WTC11 (cell line): ENCODE measurements at regions not wholly inside any gene's neighbourhood (a gene's known extent, or its start where the extent isn't known, plus 50 kb on each side); places are given as distances from the start of the nearest gene placed in this dataset.

Experiments used
- ATAC-seq: fragments of 200-7000 bp; cut with Tn5 transposase; 2 replicates; pipeline ENCODE4 v1.10.0; 2021; ENCODE audit warnings: mild to moderate bottlenecking, moderate library complexity
- CTCF ChIA-PET: fragments of 300-600 bp; sonication (Branson Sonifier 250); formaldehyde crosslinking; loops from one replicate; lab custom pipeline; 2021; ENCODE audit warnings: antibody characterized with exemption; lab: Charles Lee
- POLR2A ChIA-PET: fragments of 350-600 bp; sonication (Branson Sonifier 250); formaldehyde crosslinking; loops from one replicate; lab custom pipeline; 2021; ENCODE audit warnings: antibody characterized with exemption; lab: Charles Lee
- DNase-seq: peaks from one replicate; pipeline ENCODE4 v3.0.0; 2021; ENCODE audit warnings: low spot score
- H3K27ac Mint-ChIP-seq: 2 replicates; pipeline ENCODE4 v1.8.0; 2021; ENCODE audit warnings: mixed read lengths
- H3K27me3 Mint-ChIP-seq: 2 replicates; pipeline ENCODE4 v1.8.0; 2021; ENCODE audit warnings: low read depth, mild to moderate bottlenecking, moderate library complexity, mixed read lengths
- H3K36me3 Mint-ChIP-seq: 2 replicates; pipeline ENCODE4 v1.8.0; 2021; ENCODE audit warnings: mixed read lengths
- H3K4me1 Mint-ChIP-seq: 2 replicates; pipeline ENCODE4 v1.8.0; 2022; ENCODE audit warnings: mixed read lengths
- H3K4me3 Mint-ChIP-seq: 2 replicates; pipeline ENCODE4 v1.8.0; 2021; ENCODE audit warnings: mild to moderate bottlenecking, moderate library complexity, mixed read lengths
- H3K9me3 Mint-ChIP-seq: 2 replicates; pipeline ENCODE4 v1.8.0; 2021; ENCODE audit warnings: mixed read lengths
- CTCF ChIP-seq: fragments of 200-600 bp; IDR thresholded peaks from 2 replicates; pipeline ENCODE4 v1.8.0; 2022; ENCODE audit warnings: antibody characterized with exemption
- E2F4 ChIP-seq: sonication (generic); formaldehyde crosslinking; IDR thresholded peaks from 2 replicates; pipeline ENCODE4 v1.8.1; 2022; ENCODE audit warnings: low read depth, mild to moderate bottlenecking, moderate library complexity, missing genetic modification reagents, borderline replicate concordance
- FOXJ3 ChIP-seq: sonication (generic); formaldehyde crosslinking; IDR thresholded peaks from 2 replicates; pipeline ENCODE4 v1.9.0; 2021; ENCODE audit warnings: missing genetic modification reagents, mild to moderate bottlenecking, borderline replicate concordance
- GABPB1 ChIP-seq: sonication (generic); formaldehyde crosslinking; IDR thresholded peaks from 2 replicates; pipeline ENCODE4 v1.8.1; 2023; ENCODE audit warnings: mild to moderate bottlenecking, missing genetic modification reagents
- JAZF1 ChIP-seq: fragments of 250-450 bp; sonication (Bioruptor Pico); IDR thresholded peaks from 2 replicates; pipeline ENCODE4 v1.9.0; 2021; ENCODE audit warnings: moderate library complexity, mild to moderate bottlenecking, inconsistent platforms
- KAT7 ChIP-seq: sonication (generic); formaldehyde crosslinking; IDR thresholded peaks from 2 replicates; pipeline ENCODE4 v1.8.1; 2023; ENCODE audit warnings: missing genetic modification reagents, mild to moderate bottlenecking, borderline replicate concordance
- NFE2L1 ChIP-seq: sonication (generic); formaldehyde crosslinking; IDR thresholded peaks from 2 replicates; pipeline ENCODE4 v1.8.1; 2023; ENCODE audit warnings: missing genetic modification reagents
- NR2C2 ChIP-seq: sonication (generic); formaldehyde crosslinking; IDR thresholded peaks from 2 replicates; pipeline ENCODE4 v1.8.0; 2022; ENCODE audit warnings: mild to moderate bottlenecking, missing genetic modification reagents
- OVOL2 ChIP-seq: fragments of 250-450 bp; sonication (Bioruptor Pico); IDR thresholded peaks from 2 replicates; pipeline ENCODE4 v1.9.0; 2021; ENCODE audit warnings: mild to moderate bottlenecking, borderline replicate concordance
- PREB ChIP-seq: sonication (generic); formaldehyde crosslinking; IDR thresholded peaks from 2 replicates; pipeline ENCODE4 v1.8.1; 2022; ENCODE audit warnings: mild to moderate bottlenecking, missing genetic modification reagents, moderate library complexity, borderline replicate concordance
- TCF7 ChIP-seq: sonication (generic); formaldehyde crosslinking; IDR thresholded peaks from 2 replicates; pipeline ENCODE4 v1.8.0; 2022; ENCODE audit warnings: mild to moderate bottlenecking, low read depth, missing genetic modification reagents, moderate library complexity
- TEAD4 ChIP-seq: sonication (generic); formaldehyde crosslinking; IDR thresholded peaks from 2 replicates; pipeline ENCODE4 v1.8.0; 2022; ENCODE audit warnings: mild to moderate bottlenecking, missing genetic modification reagents
- ZNF263 ChIP-seq: sonication (generic); formaldehyde crosslinking; IDR thresholded peaks from 2 replicates; pipeline ENCODE4 v1.8.1; 2022; ENCODE audit warnings: low read depth, mild to moderate bottlenecking, moderate library complexity, missing genetic modification reagents
- ZNF396 ChIP-seq: fragments of 250-450 bp; sonication (Bioruptor Pico); IDR thresholded peaks from 2 replicates; pipeline ENCODE4 v1.8.0; 2021; ENCODE audit warnings: mild to moderate bottlenecking, moderate library complexity, borderline replicate concordance
- ZNF416 ChIP-seq: fragments of 250-450 bp; sonication (Bioruptor Pico); IDR thresholded peaks from 2 replicates; pipeline ENCODE4 v1.9.0; 2021; ENCODE audit warnings: mild to moderate bottlenecking, inconsistent platforms
- ZNF423 ChIP-seq: fragments of 250-450 bp; sonication (Bioruptor Pico); IDR thresholded peaks from 2 replicates; pipeline ENCODE4 v2.1.2; 2022; ENCODE audit warnings: mild to moderate bottlenecking, moderate library complexity
- TF ChIP-seq, protein P1 (sequence below): sonication (generic); formaldehyde crosslinking; IDR thresholded peaks from 2 replicates; pipeline ENCODE4 v1.8.0; 2022; ENCODE audit warnings: mild to moderate bottlenecking, missing genetic modification reagents
- TF ChIP-seq, protein P2 (sequence below): fragments of 250-450 bp; sonication (Bioruptor Pico); IDR thresholded peaks from 2 replicates; pipeline ENCODE4 v1.9.0; 2021; ENCODE audit warnings: mild to moderate bottlenecking
- TF ChIP-seq, protein P3 (sequence below): sonication (generic); formaldehyde crosslinking; IDR thresholded peaks from 2 replicates; pipeline ENCODE4 v1.8.1; 2023; ENCODE audit warnings: mild to moderate bottlenecking, moderate library complexity, missing genetic modification reagents
- TF ChIP-seq, protein P4 (sequence below): sonication (generic); formaldehyde crosslinking; IDR thresholded peaks from 2 replicates; pipeline ENCODE4 v1.8.0; 2022; ENCODE audit warnings: mild to moderate bottlenecking, missing genetic modification reagents

- no peak for ATAC-seq
- Mint-ChIP-seq H3K27ac (no peak overlapping the region), H3K9me3 (peaks cover 43% of the 10 kb centered on the region)
- TF ChIP-seq NFE2L1 (CRISPR knock-in tag) (no peak), FOXJ3 (CRISPR knock-in tag) (no peak), E2F4 (CRISPR knock-in tag) (no peak), ZNF423 (CRISPR knock-in tag) (no peak), NR2C2 (CRISPR knock-in tag) (no peak), PREB (CRISPR knock-in tag) (no peak), JAZF1 (no peak), ZNF263 (CRISPR knock-in tag) (no peak), GABPB1 (CRISPR knock-in tag) (no peak), CTCF (no peak), ZNF416 (CRISPR knock-in tag) (no peak), ZNF396 (CRISPR knock-in tag) (no peak), OVOL2 (CRISPR knock-in tag) (no peak), KAT7 (CRISPR knock-in tag) (no peak), TEAD4 (CRISPR knock-in tag) (no peak), TCF7 (no peak)
- TF ChIP-seq, protein P1, sequence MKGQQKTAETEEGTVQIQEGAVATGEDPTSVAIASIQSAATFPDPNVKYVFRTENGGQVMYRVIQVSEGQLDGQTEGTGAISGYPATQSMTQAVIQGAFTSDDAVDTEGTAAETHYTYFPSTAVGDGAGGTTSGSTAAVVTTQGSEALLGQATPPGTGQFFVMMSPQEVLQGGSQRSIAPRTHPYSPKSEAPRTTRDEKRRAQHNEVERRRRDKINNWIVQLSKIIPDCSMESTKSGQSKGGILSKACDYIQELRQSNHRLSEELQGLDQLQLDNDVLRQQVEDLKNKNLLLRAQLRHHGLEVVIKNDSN (CRISPR knock-in tag) = no peak
- TF ChIP-seq, protein P2, sequence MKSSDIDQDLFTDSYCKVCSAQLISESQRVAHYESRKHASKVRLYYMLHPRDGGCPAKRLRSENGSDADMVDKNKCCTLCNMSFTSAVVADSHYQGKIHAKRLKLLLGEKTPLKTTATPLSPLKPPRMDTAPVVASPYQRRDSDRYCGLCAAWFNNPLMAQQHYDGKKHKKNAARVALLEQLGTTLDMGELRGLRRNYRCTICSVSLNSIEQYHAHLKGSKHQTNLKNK = no peak
- TF ChIP-seq, protein P3, sequence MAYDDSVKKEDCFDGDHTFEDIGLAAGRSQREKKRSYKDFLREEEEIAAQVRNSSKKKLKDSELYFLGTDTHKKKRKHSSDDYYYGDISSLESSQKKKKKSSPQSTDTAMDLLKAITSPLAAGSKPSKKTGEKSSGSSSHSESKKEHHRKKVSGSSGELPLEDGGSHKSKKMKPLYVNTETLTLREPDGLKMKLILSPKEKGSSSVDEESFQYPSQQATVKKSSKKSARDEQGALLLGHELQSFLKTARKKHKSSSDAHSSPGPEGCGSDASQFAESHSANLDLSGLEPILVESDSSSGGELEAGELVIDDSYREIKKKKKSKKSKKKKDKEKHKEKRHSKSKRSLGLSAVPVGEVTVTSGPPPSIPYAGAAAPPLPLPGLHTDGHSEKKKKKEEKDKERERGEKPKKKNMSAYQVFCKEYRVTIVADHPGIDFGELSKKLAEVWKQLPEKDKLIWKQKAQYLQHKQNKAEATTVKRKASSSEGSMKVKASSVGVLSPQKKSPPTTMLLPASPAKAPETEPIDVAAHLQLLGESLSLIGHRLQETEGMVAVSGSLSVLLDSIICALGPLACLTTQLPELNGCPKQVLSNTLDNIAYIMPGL (CRISPR knock-in tag) = no peak
- TF ChIP-seq, protein P4, sequence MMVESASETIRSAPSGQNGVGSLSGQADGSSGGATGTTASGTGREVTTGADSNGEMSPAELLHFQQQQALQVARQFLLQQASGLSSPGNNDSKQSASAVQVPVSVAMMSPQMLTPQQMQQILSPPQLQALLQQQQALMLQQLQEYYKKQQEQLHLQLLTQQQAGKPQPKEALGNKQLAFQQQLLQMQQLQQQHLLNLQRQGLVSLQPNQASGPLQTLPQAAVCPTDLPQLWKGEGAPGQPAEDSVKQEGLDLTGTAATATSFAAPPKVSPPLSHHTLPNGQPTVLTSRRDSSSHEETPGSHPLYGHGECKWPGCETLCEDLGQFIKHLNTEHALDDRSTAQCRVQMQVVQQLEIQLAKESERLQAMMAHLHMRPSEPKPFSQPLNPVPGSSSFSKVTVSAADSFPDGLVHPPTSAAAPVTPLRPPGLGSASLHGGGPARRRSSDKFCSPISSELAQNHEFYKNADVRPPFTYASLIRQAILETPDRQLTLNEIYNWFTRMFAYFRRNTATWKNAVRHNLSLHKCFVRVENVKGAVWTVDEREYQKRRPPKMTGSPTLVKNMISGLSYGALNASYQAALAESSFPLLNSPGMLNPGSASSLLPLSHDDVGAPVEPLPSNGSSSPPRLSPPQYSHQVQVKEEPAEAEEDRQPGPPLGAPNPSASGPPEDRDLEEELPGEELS (CRISPR knock-in tag) = no peak
- TF ChIP-seq, all 79 proteins: peak for 0
- Mint-ChIP-seq H3K4me3 (no peak overlapping the region), H3K4me1 (no peaks in the 10 kb centered on the region), H3K27me3 (no peaks in the 10 kb centered on the region), H3K36me3 (peaks cover 28% of the 10 kb centered on the region)
- no peak for DNase-seq
- CTCF ChIA-PET = no interaction called here
- POLR2A ChIA-PET = no interaction called here
These were observed 77.7 kb upstream of the ATP2B1 start for GRCh38 chr12:89786177-89786810.
